Activated CD8-positive, alpha-beta T cell treated with anti-CD3 and anti-CD28 coated beads, Interleukin-2, amount 10 ng/mL, durations not matched to agents 7 days and 5 days (primary cell): ENCODE measurements at regions not wholly inside any gene's neighbourhood (a gene's known extent, or its start where the extent isn't known, plus 50 kb on each side); places are given as distances from the start of the nearest gene placed in this dataset.

Experiments
- ATAC-seq: fragments of 150-1000 bp; cut with Tn5 transposase; one replicate; pipeline ENCODE4 v1.10.0; 2021; ENCODE audit warnings: moderate library complexity
- CTCF ChIA-PET: fragments of 350-600 bp; sonication (Branson Sonifier 250); formaldehyde crosslinking; loops from one replicate; lab custom pipeline; 2021; ENCODE audit warnings: antibody characterized with exemption; lab: Charles Lee
- POLR2A ChIA-PET: fragments of 350-600 bp; sonication (Branson Sonifier 250); formaldehyde crosslinking; loops from one replicate; lab custom pipeline; 2021; ENCODE audit warnings: antibody characterized with exemption; lab: Charles Lee
- DNase-seq: peaks from one replicate; pipeline ENCODE4 v3.0.0-alpha.2; 2020
- H3K27ac Mint-ChIP-seq: one replicate; pipeline ENCODE4 v1.8.0; 2021; ENCODE audit warnings: mild to moderate bottlenecking, mixed read lengths
- H3K27me3 Mint-ChIP-seq: one replicate; pipeline ENCODE4 v1.8.0; 2021; ENCODE audit warnings: low read depth, mixed read lengths
- H3K36me3 Mint-ChIP-seq: one replicate; pipeline ENCODE4 v1.8.0; 2021; ENCODE audit warnings: low read depth, mixed read lengths
- H3K4me1 Mint-ChIP-seq: one replicate; pipeline ENCODE4 v1.8.0; 2021; ENCODE audit warnings: low read depth, mixed read lengths
- H3K4me3 Mint-ChIP-seq: one replicate; pipeline ENCODE4 v1.8.0; 2021; ENCODE audit warnings: mild to moderate bottlenecking, mixed read lengths
- H3K9me3 Mint-ChIP-seq: one replicate; pipeline ENCODE4 v1.8.0; 2022; ENCODE audit warnings: mixed read lengths; ENCODE audit not compliant: insufficient read depth

GRCh38 chr6:163945808-163946207 lies 531.3 kb downstream of the QKI start:
- H3K4me1 Mint-ChIP-seq: no peaks in the 10 kb centered on the region
- ATAC-seq (no peak), DNase-seq (no peak)
- H3K27ac Mint-ChIP-seq: no peak overlapping the region
- ChIA-PET POLR2A (no interaction called here), CTCF (no interaction called here)
- H3K36me3 Mint-ChIP-seq: no peaks in the 10 kb centered on the region
- peaks cover 11% of the 10 kb centered on the region for H3K27me3 Mint-ChIP-seq
- H3K4me3 Mint-ChIP-seq: no peak overlapping the region
- no peaks in the 10 kb centered on the region for H3K9me3 Mint-ChIP-seq

GRCh38 chr6:163944897-163945296 lies 530.4 kb downstream of the QKI start:
- Mint-ChIP-seq H3K4me3 (no peak overlapping the region), H3K36me3 (no peaks in the 10 kb centered on the region), H3K27ac (no peak overlapping the region), H3K4me1 (no peaks in the 10 kb centered on the region), H3K27me3 (peaks cover 11% of the 10 kb centered on the region), H3K9me3 (no peaks in the 10 kb centered on the region)
- DNase-seq: no peak
- no peak for ATAC-seq
- ChIA-PET POLR2A (no interaction called here), CTCF (no interaction called here)

- no peak overlapping the region for H3K4me3 Mint-ChIP-seq
- DNase-seq: no peak
- H3K36me3 Mint-ChIP-seq: no peaks in the 10 kb centered on the region
- ChIA-PET CTCF (no interaction called here), POLR2A (no interaction called here)
- no peak for ATAC-seq
- no peaks in the 10 kb centered on the region for H3K4me1 Mint-ChIP-seq
- H3K9me3 Mint-ChIP-seq: no peaks in the 10 kb centered on the region
- H3K27ac Mint-ChIP-seq: no peak overlapping the region
- peaks cover 11% of the 10 kb centered on the region for H3K27me3 Mint-ChIP-seq
These were observed 529.3 kb downstream of the QKI start for GRCh38 chr6:163943607-163944385.

GRCh38 chr6:163942790-163943189 lies 528.3 kb downstream of the QKI start:
- H3K27me3 Mint-ChIP-seq: peaks cover 11% of the 10 kb centered on the region
- H3K4me3 Mint-ChIP-seq: no peak overlapping the region
- ChIA-PET CTCF (no interaction called here), POLR2A (no interaction called here)
- H3K4me1 Mint-ChIP-seq: no peaks in the 10 kb centered on the region
- H3K36me3 Mint-ChIP-seq: no peaks in the 10 kb centered on the region
- no peak for DNase-seq
- no peaks in the 10 kb centered on the region for H3K9me3 Mint-ChIP-seq
- ATAC-seq: no peak
- no peak overlapping the region for H3K27ac Mint-ChIP-seq

GRCh38 chr6:163941624-163941976 lies 527.1 kb downstream of the QKI start:
- no peak for DNase-seq
- H3K4me1 Mint-ChIP-seq: no peaks in the 10 kb centered on the region
- no peaks in the 10 kb centered on the region for H3K36me3 Mint-ChIP-seq
- H3K4me3 Mint-ChIP-seq: no peak overlapping the region
- H3K9me3 Mint-ChIP-seq: no peaks in the 10 kb centered on the region
- ChIA-PET CTCF (no interaction called here), POLR2A (no interaction called here)
- no peak overlapping the region for H3K27ac Mint-ChIP-seq
- ATAC-seq: no peak
- peaks cover 11% of the 10 kb centered on the region for H3K27me3 Mint-ChIP-seq

GRCh38 chr6:163940705-163941623 lies 526.4 kb downstream of the QKI start:
- H3K27ac Mint-ChIP-seq: no peak overlapping the region
- CTCF ChIA-PET: no interaction called here
- peaks cover 8% of the 10 kb centered on the region for H3K27me3 Mint-ChIP-seq
- no peak for ATAC-seq
- H3K36me3 Mint-ChIP-seq: no peaks in the 10 kb centered on the region
- no peaks in the 10 kb centered on the region for H3K9me3 Mint-ChIP-seq
- H3K4me3 Mint-ChIP-seq: no peak overlapping the region
- POLR2A ChIA-PET: no interaction called here
- H3K4me1 Mint-ChIP-seq: no peaks in the 10 kb centered on the region
- DNase-seq: no peak

GRCh38 chr6:163937071-163937470 lies 522.6 kb downstream of the QKI start:
- POLR2A ChIA-PET: no interaction called here
- no peaks in the 10 kb centered on the region for H3K4me1 Mint-ChIP-seq
- H3K36me3 Mint-ChIP-seq: no peaks in the 10 kb centered on the region
- ATAC-seq (no peak), DNase-seq (no peak)
- no peak overlapping the region for H3K4me3 Mint-ChIP-seq
- no peak overlapping the region for H3K27ac Mint-ChIP-seq
- CTCF ChIA-PET: no interaction called here
- peaks cover 2% of the 10 kb centered on the region for H3K27me3 Mint-ChIP-seq
- H3K9me3 Mint-ChIP-seq: no peaks in the 10 kb centered on the region

- no peaks in the 10 kb centered on the region for H3K27me3 Mint-ChIP-seq
- no peak overlapping the region for H3K4me3 Mint-ChIP-seq
- ATAC-seq (no peak), DNase-seq (no peak)
- no peaks in the 10 kb centered on the region for H3K4me1 Mint-ChIP-seq
- no peaks in the 10 kb centered on the region for H3K36me3 Mint-ChIP-seq
- H3K27ac Mint-ChIP-seq: no peak overlapping the region
- ChIA-PET CTCF (no interaction called here), POLR2A (no interaction called here)
- H3K9me3 Mint-ChIP-seq: no peaks in the 10 kb centered on the region
These were observed 520.7 kb downstream of the QKI start for GRCh38 chr6:163935158-163935762.

- ChIA-PET CTCF (no interaction called here), POLR2A (no interaction called here)
- H3K4me3 Mint-ChIP-seq: no peak overlapping the region
- H3K27me3 Mint-ChIP-seq: no peaks in the 10 kb centered on the region
- ATAC-seq: no peak
- H3K9me3 Mint-ChIP-seq: no peaks in the 10 kb centered on the region
- DNase-seq: no peak
- no peaks in the 10 kb centered on the region for H3K4me1 Mint-ChIP-seq
- no peak overlapping the region for H3K27ac Mint-ChIP-seq
- H3K36me3 Mint-ChIP-seq: no peaks in the 10 kb centered on the region
These were observed 515.5 kb downstream of the QKI start for GRCh38 chr6:163930012-163930411.

GRCh38 chr6:163929538-163929937 lies 515.0 kb downstream of the QKI start:
- no peak overlapping the region for H3K4me3 Mint-ChIP-seq
- no peaks in the 10 kb centered on the region for H3K9me3 Mint-ChIP-seq
- no peaks in the 10 kb centered on the region for H3K4me1 Mint-ChIP-seq
- CTCF ChIA-PET: no interaction called here
- H3K27me3 Mint-ChIP-seq: no peaks in the 10 kb centered on the region
- POLR2A ChIA-PET: no interaction called here
- H3K27ac Mint-ChIP-seq: no peak overlapping the region
- ATAC-seq (no peak), DNase-seq (no peak)
- no peaks in the 10 kb centered on the region for H3K36me3 Mint-ChIP-seq

GRCh38 chr6:163926642-163927041 lies 512.1 kb downstream of the QKI start:
- CTCF ChIA-PET: no interaction called here

GRCh38 chr6:163925839-163926238 lies 511.3 kb downstream of the QKI start:
- Mint-ChIP-seq H3K36me3 (no peaks in the 10 kb centered on the region), H3K27ac (no peak overlapping the region), H3K4me1 (no peaks in the 10 kb centered on the region), H3K27me3 (no peaks in the 10 kb centered on the region), H3K9me3 (no peaks in the 10 kb centered on the region), H3K4me3 (no peak overlapping the region)
- ChIA-PET CTCF (no interaction called here), POLR2A (no interaction called here)
- ATAC-seq (no peak), DNase-seq (no peak)

More at GRCh38 chr6:163926642-163927041, 512.1 kb downstream of the QKI start:
- Mint-ChIP-seq H3K27me3 (no peaks in the 10 kb centered on the region), H3K4me3 (no peak overlapping the region), H3K27ac (no peak overlapping the region), H3K4me1 (no peaks in the 10 kb centered on the region), H3K36me3 (no peaks in the 10 kb centered on the region), H3K9me3 (no peaks in the 10 kb centered on the region)
- ATAC-seq (no peak), DNase-seq (no peak)
- POLR2A ChIA-PET: no interaction called here
